GM23338 (cell line): ENCODE measurements at regions not wholly inside any gene's neighbourhood (a gene's known extent, or its start where the extent isn't known, plus 50 kb on each side); places are given as distances from the start of the nearest gene placed in this dataset.

Source experiments
- ATAC-seq: fragments of 200-7000 bp; cut with Tn5 transposase; 3 replicates; pipeline ENCODE4 v1.9.1; 2020
- DNase-seq: peaks from one replicate; pipeline ENCODE4 v3.0.0-alpha.2; 2015; ENCODE audit warnings: low spot score
- H2AFZ ChIP-seq: fragments of 200-600 bp; sonication (generic); 2 replicates; pipeline ENCODE4 v1.8.0; 2016; ENCODE audit warnings: antibody characterized with exemption, mild to moderate bottlenecking, moderate library complexity
- H3F3A ChIP-seq: fragments of 200-600 bp; sonication (generic); replicated peaks from 2 replicates; pipeline ENCODE4 v1.8.0; 2017; ENCODE audit warnings: antibody characterized with exemption, mixed run types, low read depth
- H3K27ac ChIP-seq: fragments of 200-600 bp; sonication (generic); 2 replicates; pipeline ENCODE4 v1.6.1; 2016; ENCODE audit warnings: low read depth
- H3K27me3 ChIP-seq: fragments of 200-600 bp; sonication (generic); 2 replicates; pipeline ENCODE4 v1.8.0; 2016; ENCODE audit warnings: mild to moderate bottlenecking, mixed run types, moderate library complexity; ENCODE audit not compliant: insufficient read depth
- H3K36me3 ChIP-seq: fragments of 200-600 bp; sonication (generic); 2 replicates; pipeline ENCODE4 v1.8.0; 2016; ENCODE audit warnings: mild to moderate bottlenecking; ENCODE audit not compliant: insufficient read depth
- H3K4me1 ChIP-seq: fragments of 200-600 bp; sonication (generic); 2 replicates; pipeline ENCODE4 v1.8.0; 2016; ENCODE audit warnings: mild to moderate bottlenecking, moderate library complexity; ENCODE audit not compliant: insufficient read depth
- H3K4me2 ChIP-seq: fragments of 200-600 bp; sonication (generic); 2 replicates; pipeline ENCODE4 v1.7.1; 2017; ENCODE audit warnings: mixed run types
- H3K4me3 ChIP-seq: fragments of 200-600 bp; sonication (generic); 2 replicates; pipeline ENCODE4 v1.6.1; 2016; ENCODE audit warnings: mixed run types
- H3K79me2 ChIP-seq: fragments of 200-600 bp; sonication (generic); replicated peaks from 2 replicates; pipeline ENCODE4 v1.8.0; 2017; ENCODE audit warnings: mild to moderate bottlenecking; ENCODE audit not compliant: insufficient read depth
- H3K9me2 ChIP-seq: fragments of 200-600 bp; sonication (generic); 2 replicates; pipeline ENCODE4 v1.8.0; 2017; ENCODE audit not compliant: insufficient read depth
- H4K20me1 ChIP-seq: fragments of 200-600 bp; sonication (generic); replicated peaks from 2 replicates; pipeline ENCODE4 v1.8.0; 2017; ENCODE audit warnings: mild to moderate bottlenecking; ENCODE audit not compliant: insufficient read depth
- H3K27ac Mint-ChIP-seq: 2 replicates; pipeline ENCODE4 v1.8.0; 2020; ENCODE audit warnings: inconsistent platforms, mild to moderate bottlenecking, moderate library complexity, mixed read lengths
- H3K27me3 Mint-ChIP-seq: 3 replicates; pipeline ENCODE4 v1.8.0; 2022; ENCODE audit warnings: low read depth, mild to moderate bottlenecking, moderate library complexity, mixed read lengths, inconsistent platforms; ENCODE audit not compliant: insufficient read depth, poor library complexity
- H3K36me3 Mint-ChIP-seq: 3 replicates; pipeline ENCODE4 v1.8.0; 2021; ENCODE audit warnings: low read depth, mild to moderate bottlenecking, inconsistent platforms, moderate library complexity, mixed read lengths
- H3K4me1 Mint-ChIP-seq: 3 replicates; pipeline ENCODE4 v1.8.0; 2020; ENCODE audit warnings: mild to moderate bottlenecking, inconsistent platforms, mixed read lengths
- H3K4me3 Mint-ChIP-seq: 3 replicates; pipeline ENCODE4 v1.8.0; 2021; ENCODE audit warnings: moderate library complexity, mild to moderate bottlenecking, inconsistent platforms, mixed read lengths
- H3K9me3 Mint-ChIP-seq: 3 replicates; pipeline ENCODE4 v1.8.0; 2020; ENCODE audit warnings: moderate library complexity, mild to moderate bottlenecking, inconsistent platforms, mixed read lengths
- CREB1 ChIP-seq: fragments of 250-450 bp; sonication (Bioruptor Pico); IDR thresholded peaks from 2 replicates; pipeline ENCODE4 v1.5.0; 2020; ENCODE audit warnings: low read depth, mild to moderate bottlenecking, moderate library complexity
- EZH2 ChIP-seq: fragments of 200-600 bp; sonication (generic); IDR thresholded peaks from one replicate; pipeline ENCODE4 v1.8.0; 2017; ENCODE audit warnings: antibody characterized with exemption, mild to moderate bottlenecking, low read depth; ENCODE audit not compliant: unreplicated experiment
- EZH2phosphoT487 ChIP-seq: fragments of 200-600 bp; sonication (generic); IDR thresholded peaks from one replicate; pipeline ENCODE4 v1.8.1; 2018; ENCODE audit warnings: antibody characterized with exemption; ENCODE audit not compliant: unreplicated experiment
- JUNB ChIP-seq: IDR thresholded peaks from one replicate; pipeline ENCODE4 v1.6.1; 2016; ENCODE audit warnings: antibody characterized with exemption; ENCODE audit not compliant: unreplicated experiment
- NANOG ChIP-seq: IDR thresholded peaks from 2 replicates; pipeline ENCODE4 v1.6.1; 2016; ENCODE audit warnings: antibody characterized with exemption, borderline replicate concordance
- POLR2AphosphoS5 ChIP-seq: IDR thresholded peaks from 2 replicates; pipeline ENCODE4 v1.6.1; 2016; ENCODE audit warnings: antibody characterized with exemption, low read depth
- STAT1 ChIP-seq: IDR thresholded peaks from one replicate; pipeline ENCODE4 v1.6.1; 2016; ENCODE audit warnings: antibody characterized with exemption; ENCODE audit not compliant: unreplicated experiment
- ZNF114 ChIP-seq: fragments of 250-450 bp; sonication (Bioruptor Pico); IDR thresholded peaks from 2 replicates; pipeline ENCODE4 v1.5.0; 2020; ENCODE audit warnings: mild to moderate bottlenecking, moderate library complexity
- ZNF331 ChIP-seq: fragments of 250-450 bp; sonication (Bioruptor Pico); IDR thresholded peaks from 2 replicates; pipeline ENCODE4 v1.5.0; 2020; ENCODE audit warnings: low read depth, mild to moderate bottlenecking, moderate library complexity
- TF ChIP-seq, protein P1 (sequence below): fragments of 250-450 bp; sonication (Bioruptor Pico); IDR thresholded peaks from 2 replicates; pipeline ENCODE4 v1.5.0; 2020; ENCODE audit warnings: mild to moderate bottlenecking, moderate library complexity
- TF ChIP-seq, protein P2 (sequence below): IDR thresholded peaks from one replicate; pipeline ENCODE4 v1.6.1; 2018; ENCODE audit warnings: antibody characterized with exemption; ENCODE audit not compliant: unreplicated experiment
- TF ChIP-seq, protein P3 (sequence below), 2 experiments: fragments of 200-600 bp in 1 of 2; sonication (generic) in 1 of 2; conservative IDR thresholded peaks; 2 replicates each; pipeline versions ENCODE4 v1.5.1 to v1.6.1; 2016 to 2017; ENCODE audit warnings: antibody characterized with exemption in 2 of 2, low read depth in 2 of 2, mild to moderate bottlenecking in 2 of 2, moderate library complexity in 1 of 2
- TF ChIP-seq, protein P4 (sequence below): IDR thresholded peaks from 2 replicates; pipeline ENCODE4 v1.6.1; 2016; ENCODE audit warnings: antibody characterized with exemption

DNA sequence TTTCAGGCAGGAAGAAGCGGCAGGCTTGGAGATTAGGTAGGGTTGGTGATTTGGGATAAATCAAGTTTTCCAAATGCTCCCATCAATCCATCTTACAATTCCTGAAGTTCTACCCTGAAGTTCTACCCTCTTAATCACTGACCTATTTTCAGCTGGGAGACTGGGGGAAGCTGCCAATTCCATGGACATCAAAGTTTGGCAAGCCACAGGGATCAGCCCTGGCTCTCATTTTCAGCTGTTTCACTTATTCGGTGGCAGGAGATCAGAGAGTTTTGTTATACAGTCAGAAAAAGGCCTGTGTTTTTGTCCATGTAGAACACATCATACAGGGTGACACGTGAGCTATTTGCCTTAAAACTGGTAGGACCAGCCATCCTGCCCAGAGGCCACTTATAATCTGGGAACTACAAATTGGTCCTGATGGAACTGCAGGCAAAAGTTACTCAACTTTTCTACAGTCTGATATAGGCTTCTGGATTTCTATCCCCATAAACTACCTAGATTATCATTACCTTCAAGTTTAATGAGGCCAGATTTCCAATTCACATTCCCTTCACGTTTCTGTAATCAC, 112.9 kb upstream of the ZNF746 start:
- Mint-ChIP-seq H3K36me3 (peaks cover 74% of the 10 kb centered on the region), H3K9me3 (no peaks in the 10 kb centered on the region)
- no peak for TF ChIP-seq CREB1
- TF ChIP-seq, protein P1, sequence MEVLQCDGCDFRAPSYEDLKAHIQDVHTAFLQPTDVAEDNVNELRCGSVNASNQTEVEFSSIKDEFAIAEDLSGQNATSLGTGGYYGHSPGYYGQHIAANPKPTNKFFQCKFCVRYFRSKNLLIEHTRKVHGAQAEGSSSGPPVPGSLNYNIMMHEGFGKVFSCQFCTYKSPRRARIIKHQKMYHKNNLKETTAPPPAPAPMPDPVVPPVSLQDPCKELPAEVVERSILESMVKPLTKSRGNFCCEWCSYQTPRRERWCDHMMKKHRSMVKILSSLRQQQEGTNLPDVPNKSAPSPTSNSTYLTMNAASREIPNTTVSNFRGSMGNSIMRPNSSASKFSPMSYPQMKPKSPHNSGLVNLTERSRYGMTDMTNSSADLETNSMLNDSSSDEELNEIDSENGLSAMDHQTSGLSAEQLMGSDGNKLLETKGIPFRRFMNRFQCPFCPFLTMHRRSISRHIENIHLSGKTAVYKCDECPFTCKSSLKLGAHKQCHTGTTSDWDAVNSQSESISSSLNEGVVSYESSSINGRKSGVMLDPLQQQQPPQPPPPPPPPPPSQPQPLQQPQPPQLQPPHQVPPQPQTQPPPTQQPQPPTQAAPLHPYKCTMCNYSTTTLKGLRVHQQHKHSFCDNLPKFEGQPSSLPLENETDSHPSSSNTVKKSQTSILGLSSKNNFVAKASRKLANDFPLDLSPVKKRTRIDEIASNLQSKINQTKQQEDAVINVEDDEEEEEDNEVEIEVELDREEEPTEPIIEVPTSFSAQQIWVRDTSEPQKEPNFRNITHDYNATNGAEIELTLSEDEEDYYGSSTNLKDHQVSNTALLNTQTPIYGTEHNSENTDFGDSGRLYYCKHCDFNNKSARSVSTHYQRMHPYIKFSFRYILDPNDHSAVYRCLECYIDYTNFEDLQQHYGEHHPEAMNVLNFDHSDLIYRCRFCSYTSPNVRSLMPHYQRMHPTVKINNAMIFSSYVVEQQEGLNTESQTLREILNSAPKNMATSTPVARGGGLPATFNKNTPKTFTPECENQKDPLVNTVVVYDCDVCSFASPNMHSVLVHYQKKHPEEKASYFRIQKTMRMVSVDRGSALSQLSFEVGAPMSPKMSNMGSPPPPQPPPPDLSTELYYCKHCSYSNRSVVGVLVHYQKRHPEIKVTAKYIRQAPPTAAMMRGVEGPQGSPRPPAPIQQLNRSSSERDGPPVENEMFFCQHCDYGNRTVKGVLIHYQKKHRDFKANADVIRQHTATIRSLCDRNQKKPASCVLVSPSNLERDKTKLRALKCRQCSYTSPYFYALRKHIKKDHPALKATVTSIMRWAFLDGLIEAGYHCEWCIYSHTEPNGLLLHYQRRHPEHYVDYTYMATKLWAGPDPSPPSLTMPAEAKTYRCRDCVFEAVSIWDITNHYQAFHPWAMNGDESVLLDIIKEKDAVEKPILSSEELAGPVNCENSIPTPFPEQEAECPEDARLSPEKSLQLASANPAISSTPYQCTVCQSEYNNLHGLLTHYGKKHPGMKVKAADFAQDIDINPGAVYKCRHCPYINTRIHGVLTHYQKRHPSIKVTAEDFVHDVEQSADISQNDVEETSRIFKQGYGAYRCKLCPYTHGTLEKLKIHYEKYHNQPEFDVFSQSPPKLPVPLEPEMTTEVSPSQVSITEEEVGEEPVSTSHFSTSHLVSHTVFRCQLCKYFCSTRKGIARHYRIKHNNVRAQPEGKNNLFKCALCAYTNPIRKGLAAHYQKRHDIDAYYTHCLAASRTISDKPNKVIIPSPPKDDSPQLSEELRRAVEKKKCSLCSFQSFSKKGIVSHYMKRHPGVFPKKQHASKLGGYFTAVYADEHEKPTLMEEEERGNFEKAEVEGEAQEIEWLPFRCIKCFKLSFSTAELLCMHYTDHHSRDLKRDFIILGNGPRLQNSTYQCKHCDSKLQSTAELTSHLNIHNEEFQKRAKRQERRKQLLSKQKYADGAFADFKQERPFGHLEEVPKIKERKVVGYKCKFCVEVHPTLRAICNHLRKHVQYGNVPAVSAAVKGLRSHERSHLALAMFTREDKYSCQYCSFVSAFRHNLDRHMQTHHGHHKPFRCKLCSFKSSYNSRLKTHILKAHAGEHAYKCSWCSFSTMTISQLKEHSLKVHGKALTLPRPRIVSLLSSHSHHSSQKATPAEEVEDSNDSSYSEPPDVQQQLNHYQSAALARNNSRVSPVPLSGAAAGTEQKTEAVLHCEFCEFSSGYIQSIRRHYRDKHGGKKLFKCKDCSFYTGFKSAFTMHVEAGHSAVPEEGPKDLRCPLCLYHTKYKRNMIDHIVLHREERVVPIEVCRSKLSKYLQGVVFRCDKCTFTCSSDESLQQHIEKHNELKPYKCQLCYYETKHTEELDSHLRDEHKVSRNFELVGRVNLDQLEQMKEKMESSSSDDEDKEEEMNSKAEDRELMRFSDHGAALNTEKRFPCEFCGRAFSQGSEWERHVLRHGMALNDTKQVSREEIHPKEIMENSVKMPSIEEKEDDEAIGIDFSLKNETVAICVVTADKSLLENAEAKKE (CRISPR knock-in tag), result no peak
- no peak for TF ChIP-seq STAT1
- no peak for TF ChIP-seq ZNF331 (CRISPR knock-in tag)
- TF ChIP-seq, protein P2, sequence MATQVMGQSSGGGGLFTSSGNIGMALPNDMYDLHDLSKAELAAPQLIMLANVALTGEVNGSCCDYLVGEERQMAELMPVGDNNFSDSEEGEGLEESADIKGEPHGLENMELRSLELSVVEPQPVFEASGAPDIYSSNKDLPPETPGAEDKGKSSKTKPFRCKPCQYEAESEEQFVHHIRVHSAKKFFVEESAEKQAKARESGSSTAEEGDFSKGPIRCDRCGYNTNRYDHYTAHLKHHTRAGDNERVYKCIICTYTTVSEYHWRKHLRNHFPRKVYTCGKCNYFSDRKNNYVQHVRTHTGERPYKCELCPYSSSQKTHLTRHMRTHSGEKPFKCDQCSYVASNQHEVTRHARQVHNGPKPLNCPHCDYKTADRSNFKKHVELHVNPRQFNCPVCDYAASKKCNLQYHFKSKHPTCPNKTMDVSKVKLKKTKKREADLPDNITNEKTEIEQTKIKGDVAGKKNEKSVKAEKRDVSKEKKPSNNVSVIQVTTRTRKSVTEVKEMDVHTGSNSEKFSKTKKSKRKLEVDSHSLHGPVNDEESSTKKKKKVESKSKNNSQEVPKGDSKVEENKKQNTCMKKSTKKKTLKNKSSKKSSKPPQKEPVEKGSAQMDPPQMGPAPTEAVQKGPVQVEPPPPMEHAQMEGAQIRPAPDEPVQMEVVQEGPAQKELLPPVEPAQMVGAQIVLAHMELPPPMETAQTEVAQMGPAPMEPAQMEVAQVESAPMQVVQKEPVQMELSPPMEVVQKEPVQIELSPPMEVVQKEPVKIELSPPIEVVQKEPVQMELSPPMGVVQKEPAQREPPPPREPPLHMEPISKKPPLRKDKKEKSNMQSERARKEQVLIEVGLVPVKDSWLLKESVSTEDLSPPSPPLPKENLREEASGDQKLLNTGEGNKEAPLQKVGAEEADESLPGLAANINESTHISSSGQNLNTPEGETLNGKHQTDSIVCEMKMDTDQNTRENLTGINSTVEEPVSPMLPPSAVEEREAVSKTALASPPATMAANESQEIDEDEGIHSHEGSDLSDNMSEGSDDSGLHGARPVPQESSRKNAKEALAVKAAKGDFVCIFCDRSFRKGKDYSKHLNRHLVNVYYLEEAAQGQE, result no peak
- TF ChIP-seq NANOG, result no peak
- no peak for TF ChIP-seq POLR2AphosphoS5
- TF ChIP-seq, protein P3, sequence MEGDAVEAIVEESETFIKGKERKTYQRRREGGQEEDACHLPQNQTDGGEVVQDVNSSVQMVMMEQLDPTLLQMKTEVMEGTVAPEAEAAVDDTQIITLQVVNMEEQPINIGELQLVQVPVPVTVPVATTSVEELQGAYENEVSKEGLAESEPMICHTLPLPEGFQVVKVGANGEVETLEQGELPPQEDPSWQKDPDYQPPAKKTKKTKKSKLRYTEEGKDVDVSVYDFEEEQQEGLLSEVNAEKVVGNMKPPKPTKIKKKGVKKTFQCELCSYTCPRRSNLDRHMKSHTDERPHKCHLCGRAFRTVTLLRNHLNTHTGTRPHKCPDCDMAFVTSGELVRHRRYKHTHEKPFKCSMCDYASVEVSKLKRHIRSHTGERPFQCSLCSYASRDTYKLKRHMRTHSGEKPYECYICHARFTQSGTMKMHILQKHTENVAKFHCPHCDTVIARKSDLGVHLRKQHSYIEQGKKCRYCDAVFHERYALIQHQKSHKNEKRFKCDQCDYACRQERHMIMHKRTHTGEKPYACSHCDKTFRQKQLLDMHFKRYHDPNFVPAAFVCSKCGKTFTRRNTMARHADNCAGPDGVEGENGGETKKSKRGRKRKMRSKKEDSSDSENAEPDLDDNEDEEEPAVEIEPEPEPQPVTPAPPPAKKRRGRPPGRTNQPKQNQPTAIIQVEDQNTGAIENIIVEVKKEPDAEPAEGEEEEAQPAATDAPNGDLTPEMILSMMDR (conservative IDR thresholded peaks at IDR 0.05; ENCODE audit: low read depth in 2 of 2), result no peak
- no peak for TF ChIP-seq EZH2phosphoT487
- TF ChIP-seq EZH2, result no peak
- TF ChIP-seq ZNF114 (CRISPR knock-in tag), result no peak
- no peak for TF ChIP-seq JUNB
- TF ChIP-seq, protein P4, sequence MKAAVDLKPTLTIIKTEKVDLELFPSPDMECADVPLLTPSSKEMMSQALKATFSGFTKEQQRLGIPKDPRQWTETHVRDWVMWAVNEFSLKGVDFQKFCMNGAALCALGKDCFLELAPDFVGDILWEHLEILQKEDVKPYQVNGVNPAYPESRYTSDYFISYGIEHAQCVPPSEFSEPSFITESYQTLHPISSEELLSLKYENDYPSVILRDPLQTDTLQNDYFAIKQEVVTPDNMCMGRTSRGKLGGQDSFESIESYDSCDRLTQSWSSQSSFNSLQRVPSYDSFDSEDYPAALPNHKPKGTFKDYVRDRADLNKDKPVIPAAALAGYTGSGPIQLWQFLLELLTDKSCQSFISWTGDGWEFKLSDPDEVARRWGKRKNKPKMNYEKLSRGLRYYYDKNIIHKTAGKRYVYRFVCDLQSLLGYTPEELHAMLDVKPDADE, result no peak

More for the DNA sequence above, 112.9 kb upstream of the ZNF746 start:
- no peaks in the 10 kb centered on the region for H3K27me3 ChIP-seq
- H3K27ac Mint-ChIP-seq, result no peak overlapping the region
- no peak overlapping the region for H3K4me2 ChIP-seq
- H3K27ac ChIP-seq, result no peak overlapping the region
- no peaks in the 10 kb centered on the region; the same call in 1 of the 2 replicates for H4K20me1 ChIP-seq
- ATAC-seq (no peak), DNase-seq (no peak)
- no peak overlapping the region for H3K4me3 ChIP-seq
- no peak overlapping the region for H3K4me3 Mint-ChIP-seq
- peaks cover 4% of the 10 kb centered on the region for H3K27me3 Mint-ChIP-seq
- H3K79me2 ChIP-seq, result no peaks in the 10 kb centered on the region
- no peaks in the 10 kb centered on the region for H3K4me1 ChIP-seq
- no peaks in the 10 kb centered on the region; the same call in none of the 2 replicates for H3K36me3 ChIP-seq
- no peaks in the 10 kb centered on the region for H3F3A ChIP-seq
- H2AFZ ChIP-seq, result no peak overlapping the region
- H3K9me2 ChIP-seq, result no peaks in the 10 kb centered on the region
- no peaks in the 10 kb centered on the region for H3K4me1 Mint-ChIP-seq
